Neural progenitor cell (in vitro differentiated cells): ENCODE measurements at regions not wholly inside any gene's neighbourhood (a gene's known extent, or its start where the extent isn't known, plus 50 kb on each side); places are given as distances from the start of the nearest gene placed in this dataset.

Experiments
- EZH2 ChIP-seq: fragments of 200-600 bp; sonication (generic); IDR thresholded peaks from 2 replicates; pipeline ENCODE4 v1.6.1; 2017; ENCODE audit warnings: antibody characterized with exemption, mild to moderate bottlenecking, moderate library complexity
- EZH2phosphoT487 ChIP-seq: fragments of 200-600 bp; sonication (generic); IDR thresholded peaks from 2 replicates; pipeline ENCODE4 v1.6.1; 2017; ENCODE audit warnings: antibody characterized with exemption
- TF ChIP-seq, protein P1 (sequence below): fragments of 200-600 bp; sonication (generic); IDR thresholded peaks from 2 replicates; pipeline ENCODE4 v1.5.1; 2017; ENCODE audit warnings: antibody characterized with exemption, mild to moderate bottlenecking

DNA sequence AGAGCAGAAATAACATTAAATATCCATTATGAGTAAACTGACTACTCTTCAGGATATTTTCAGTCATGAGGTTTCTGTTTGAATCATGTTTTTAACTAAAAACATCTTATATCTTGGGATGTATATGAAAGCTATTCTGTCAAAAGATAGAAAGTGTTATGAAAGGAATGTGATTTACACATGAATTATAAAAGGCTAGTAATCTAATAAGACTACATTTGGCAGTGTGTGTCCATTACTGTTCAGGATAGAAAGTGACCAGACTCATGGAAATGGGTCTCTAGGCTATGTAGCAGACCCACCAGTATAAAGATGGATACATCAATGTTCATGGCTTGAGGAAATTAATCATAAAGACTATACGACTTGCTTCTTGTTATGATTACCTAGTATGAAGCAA lies 1328.2 kb upstream of the NUDT12 start:
- TF ChIP-seq, protein P1, sequence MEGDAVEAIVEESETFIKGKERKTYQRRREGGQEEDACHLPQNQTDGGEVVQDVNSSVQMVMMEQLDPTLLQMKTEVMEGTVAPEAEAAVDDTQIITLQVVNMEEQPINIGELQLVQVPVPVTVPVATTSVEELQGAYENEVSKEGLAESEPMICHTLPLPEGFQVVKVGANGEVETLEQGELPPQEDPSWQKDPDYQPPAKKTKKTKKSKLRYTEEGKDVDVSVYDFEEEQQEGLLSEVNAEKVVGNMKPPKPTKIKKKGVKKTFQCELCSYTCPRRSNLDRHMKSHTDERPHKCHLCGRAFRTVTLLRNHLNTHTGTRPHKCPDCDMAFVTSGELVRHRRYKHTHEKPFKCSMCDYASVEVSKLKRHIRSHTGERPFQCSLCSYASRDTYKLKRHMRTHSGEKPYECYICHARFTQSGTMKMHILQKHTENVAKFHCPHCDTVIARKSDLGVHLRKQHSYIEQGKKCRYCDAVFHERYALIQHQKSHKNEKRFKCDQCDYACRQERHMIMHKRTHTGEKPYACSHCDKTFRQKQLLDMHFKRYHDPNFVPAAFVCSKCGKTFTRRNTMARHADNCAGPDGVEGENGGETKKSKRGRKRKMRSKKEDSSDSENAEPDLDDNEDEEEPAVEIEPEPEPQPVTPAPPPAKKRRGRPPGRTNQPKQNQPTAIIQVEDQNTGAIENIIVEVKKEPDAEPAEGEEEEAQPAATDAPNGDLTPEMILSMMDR, result no peak
- TF ChIP-seq EZH2phosphoT487, result no peak
- no peak for TF ChIP-seq EZH2
